HEK293T (cell line): ENCODE measurements at regions not wholly inside any gene's neighbourhood (a gene's known extent, or its start where the extent isn't known, plus 50 kb on each side); places are given as distances from the start of the nearest gene placed in this dataset.

Experiments used
- ARNT ChIP-seq: fragments of 450-650 bp; IDR thresholded peaks from 2 replicates; pipeline ENCODE4 v1.6.1; 2017; ENCODE audit warnings: mild to moderate bottlenecking
- BHLHE40 ChIP-seq: fragments of 450-650 bp; IDR thresholded peaks from 2 replicates; pipeline ENCODE4 v1.6.1; 2016; ENCODE audit warnings: mild to moderate bottlenecking, moderate library complexity, borderline replicate concordance
- FOXA1 ChIP-seq: fragments of 450-650 bp; IDR thresholded peaks from 2 replicates; pipeline ENCODE4 v1.6.1; 2016; ENCODE audit warnings: mild to moderate bottlenecking
- FOXK2 ChIP-seq: fragments of 450-650 bp; IDR thresholded peaks from 2 replicates; pipeline ENCODE4 v1.6.1; 2016; ENCODE audit warnings: mild to moderate bottlenecking
- PKNOX1 ChIP-seq: fragments of 450-650 bp; IDR thresholded peaks from 2 replicates; pipeline ENCODE4 v1.6.1; 2016
- SUZ12 ChIP-seq: fragments of 450-650 bp; IDR thresholded peaks from 2 replicates; pipeline ENCODE4 v1.6.1; 2016; ENCODE audit warnings: mild to moderate bottlenecking
- TARDBP ChIP-seq: fragments of 450-650 bp; IDR thresholded peaks from 2 replicates; pipeline ENCODE4 v1.6.1; 2016

GRCh38 chr18:73144030-73144429 lies 276.2 kb upstream of the NETO1 start:
- TF ChIP-seq FOXA1 (no peak), FOXK2 (no peak), PKNOX1 (no peak), SUZ12 (no peak), TARDBP (no peak), BHLHE40 (no peak), ARNT (no peak)
